Dedifferentiated amniotic fluid mesenchymal stem cell (primary cell): ENCODE measurements at regions not wholly inside any gene's neighbourhood (a gene's known extent, or its start where the extent isn't known, plus 50 kb on each side); places are given as distances from the start of the nearest gene placed in this dataset.
"Not testable (repeated sequence)": the region's sequence is repeated elsewhere in the genome, so short reads cannot be mapped to it uniquely, and the experiment has no call there.

Experiments used
- DNase-seq: peaks from one replicate; pipeline ENCODE4 v3.0.0-alpha.2; 2016; ENCODE audit errors: extremely low spot score

DNA sequence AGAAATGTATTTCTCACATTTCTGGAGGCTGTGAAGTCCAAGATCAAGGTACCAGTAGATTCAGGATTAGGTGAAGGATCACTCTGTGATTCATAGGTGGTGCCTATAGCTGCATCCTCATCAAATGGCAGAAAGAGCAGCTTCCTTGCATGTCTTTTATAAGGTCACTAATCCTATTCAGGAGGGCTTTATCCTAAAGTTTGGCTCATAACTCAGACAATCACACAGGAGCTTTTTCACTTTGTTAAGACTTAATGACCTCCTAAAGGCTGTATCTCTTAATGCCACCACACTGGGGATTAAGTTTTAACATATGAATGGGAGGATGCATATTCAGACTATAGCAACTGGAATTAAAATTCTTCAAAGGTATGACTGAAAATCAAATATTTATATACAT lies 861.1 kb downstream of the DACH1 start:
- DNase-seq = no peak

- no peak for DNase-seq
These were observed 871.7 kb downstream of the DACH1 start for GRCh38 chr13:70995338-70995737.

DNA sequence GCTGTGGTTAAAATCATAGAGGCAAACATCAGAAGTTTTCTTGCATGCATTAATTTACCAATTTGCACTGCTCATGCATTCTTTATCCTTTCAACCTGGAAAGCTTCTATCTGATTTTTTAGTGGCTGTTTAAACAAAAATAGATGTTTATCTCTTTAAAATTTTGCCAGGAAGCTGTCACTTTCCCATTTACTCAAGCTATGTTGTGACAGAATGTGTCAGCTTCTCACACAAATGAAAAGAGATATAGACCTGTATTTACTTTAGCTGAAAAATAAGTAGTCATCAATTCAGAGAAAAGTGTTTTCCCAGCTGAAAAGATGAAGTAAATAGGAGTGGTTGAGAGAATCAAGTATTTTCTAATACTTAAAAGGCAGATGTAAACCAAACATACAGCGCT lies 872.8 kb downstream of the DACH1 start:
- DNase-seq = no peak

- DNase-seq = no peak
These were observed 878.8 kb upstream of the KLHL1 start for GRCh38 chr13:70987043-70987442.

DNA sequence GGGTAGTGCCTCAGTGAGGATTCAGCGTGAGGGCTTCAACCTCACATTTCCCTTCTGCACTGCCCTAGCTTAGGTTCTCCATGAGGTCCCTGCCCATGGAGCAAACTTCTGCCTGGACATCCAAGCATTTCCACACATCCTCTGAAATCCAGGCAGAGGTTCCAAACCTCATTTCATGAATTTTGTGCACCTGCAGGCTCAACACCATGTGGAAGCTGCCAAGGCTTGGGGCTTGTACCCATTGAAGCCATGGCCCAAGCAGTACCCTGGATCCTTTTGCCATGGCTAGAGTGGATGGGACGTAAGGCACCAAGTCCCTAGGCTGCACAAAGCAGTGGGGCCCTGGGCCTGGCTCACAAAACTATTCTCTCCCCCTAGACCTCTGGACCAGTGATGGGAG lies 877.1 kb upstream of the KLHL1 start:
- no peak for DNase-seq

- DNase-seq = not testable (repeated sequence)
These were observed 873.0 kb upstream of the KLHL1 start for GRCh38 chr13:70981219-70981618.

- no peak for DNase-seq
These were observed 861.1 kb upstream of the KLHL1 start for GRCh38 chr13:70969321-70969720.

DNA sequence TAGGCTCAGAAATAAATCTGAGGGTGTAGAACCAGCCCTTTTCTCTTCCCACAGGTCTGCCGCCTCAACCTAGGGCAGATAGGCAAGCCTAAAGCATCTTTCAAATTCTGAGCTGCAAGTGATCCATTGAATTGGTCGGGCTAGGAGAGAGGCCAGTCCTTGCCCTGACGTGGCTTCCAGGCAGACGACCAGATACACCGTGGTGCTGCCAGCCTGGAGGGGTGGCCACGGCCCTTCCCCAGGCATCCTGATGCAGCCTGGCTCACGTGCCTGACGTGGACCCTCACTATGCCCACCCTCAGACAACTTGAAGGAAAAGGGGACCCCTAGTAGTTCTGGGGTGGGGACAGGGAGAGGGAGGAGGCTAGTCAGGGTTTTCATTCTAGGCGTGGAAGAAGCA lies 859.3 kb upstream of the KLHL1 start:
- no peak for DNase-seq

DNA sequence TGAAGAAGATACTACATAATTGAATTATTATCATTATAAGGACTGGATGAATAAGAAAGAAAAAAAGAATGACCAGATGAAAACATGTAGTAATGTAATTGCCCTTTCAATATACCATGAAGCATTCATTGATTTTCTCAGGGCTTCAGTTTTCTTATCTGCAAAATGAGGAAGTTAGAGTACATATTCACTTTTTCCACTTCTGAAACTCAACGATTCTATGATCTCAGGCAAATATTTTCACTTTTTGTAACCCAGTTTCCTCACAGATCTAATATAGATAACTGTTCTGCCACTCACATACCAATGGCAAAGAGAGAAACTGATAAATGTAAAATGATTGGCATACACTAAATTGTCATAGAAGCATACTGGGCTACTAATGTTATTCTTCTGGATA lies 856.6 kb upstream of the KLHL1 start:
- no peak for DNase-seq

DNA sequence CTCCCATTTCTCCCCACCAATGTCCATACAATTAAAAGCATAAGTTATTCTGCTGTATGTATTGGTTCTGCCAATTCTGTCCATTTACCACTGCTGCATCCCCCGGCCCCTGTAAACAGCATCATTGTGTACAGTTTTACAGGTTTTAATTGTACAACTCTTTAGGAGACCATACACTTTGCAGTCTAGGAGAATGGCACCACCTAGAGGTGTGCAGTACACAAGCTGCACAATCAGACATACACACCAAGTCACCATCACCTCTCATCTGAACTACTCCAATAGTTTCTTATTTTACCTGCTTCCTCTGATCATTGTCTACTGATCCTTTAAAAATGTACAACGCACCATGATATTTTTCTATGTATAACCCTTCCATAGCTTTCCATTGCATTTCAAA lies 855.9 kb upstream of the KLHL1 start:
- DNase-seq = no peak

GRCh38 chr13:70960841-70961443 lies 852.7 kb upstream of the KLHL1 start:
- DNase-seq = peak; percentile 42

DNA sequence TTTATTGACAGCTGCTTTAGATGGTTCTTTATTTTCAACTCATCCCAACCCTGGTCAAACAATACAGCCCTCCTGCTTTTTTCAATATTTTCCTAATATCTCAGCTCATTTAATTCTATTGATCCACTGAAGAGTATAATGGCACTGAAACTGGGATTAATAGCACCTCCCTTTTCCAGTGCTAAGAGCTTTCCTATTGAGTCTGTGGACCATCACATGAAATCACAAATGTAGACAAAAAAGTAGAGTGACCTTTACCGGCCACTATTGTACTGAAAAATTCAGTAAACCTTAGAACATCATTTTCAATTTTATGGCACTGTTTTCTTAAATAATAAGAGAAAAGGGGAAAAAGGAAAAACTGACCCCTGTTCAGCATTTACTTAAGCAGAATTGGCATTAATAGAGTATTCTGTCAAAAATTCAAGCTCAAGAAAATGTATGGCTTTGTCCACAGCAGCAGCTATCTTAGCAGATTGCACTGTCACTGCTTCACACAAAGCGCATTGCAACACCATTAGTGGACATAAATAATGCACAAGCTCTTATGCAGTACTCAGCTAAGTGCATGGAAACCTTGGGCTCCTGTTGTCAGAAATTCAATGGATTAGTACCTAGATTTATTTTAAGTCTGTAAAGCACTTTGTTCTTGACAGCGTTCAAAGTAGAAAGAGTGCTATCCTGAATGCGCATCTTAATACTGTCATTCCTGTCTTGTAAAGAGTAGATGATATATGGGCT lies 851.0 kb upstream of the KLHL1 start:
- no peak for DNase-seq

GRCh38 chr13:70955887-70956286 lies 847.6 kb upstream of the KLHL1 start:
- DNase-seq = no peak

DNA sequence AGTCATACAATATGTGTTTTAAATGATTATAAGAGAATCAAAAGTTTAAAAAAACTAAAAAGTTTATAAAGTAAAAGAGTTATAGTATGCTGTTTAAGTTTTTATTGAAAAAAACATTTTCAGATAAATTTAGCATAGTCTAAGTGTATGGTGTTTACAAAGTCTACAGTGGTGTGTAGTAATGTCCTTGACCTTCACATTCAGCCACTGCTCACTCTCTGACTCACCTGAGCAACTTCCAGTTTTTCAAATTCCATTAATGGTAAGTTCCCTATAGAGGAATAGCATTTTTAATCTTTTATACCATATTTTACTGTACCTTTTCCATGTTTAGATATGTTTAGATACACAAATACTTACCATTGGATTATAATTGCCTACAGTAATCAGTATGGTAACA lies 842.4 kb upstream of the KLHL1 start:
- no peak for DNase-seq

DNA sequence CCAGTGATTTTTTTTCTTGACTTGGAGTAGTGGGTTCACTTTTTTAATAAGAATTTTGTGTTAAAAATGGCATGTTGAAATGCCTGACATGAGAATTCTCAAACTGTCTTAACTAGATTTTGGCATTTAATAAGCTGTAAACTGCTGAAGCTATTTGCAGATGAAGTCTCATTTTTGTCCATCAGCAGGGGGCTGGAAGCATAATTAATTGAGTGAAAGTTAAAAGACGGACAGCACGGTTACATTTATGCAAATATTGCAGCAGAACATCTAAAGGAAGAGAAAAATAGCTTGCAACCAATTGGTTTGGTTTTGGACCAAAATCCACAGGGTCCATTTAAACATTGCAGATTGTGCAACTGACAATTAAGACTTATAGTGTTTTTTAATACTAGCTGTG lies 837.3 kb upstream of the KLHL1 start:
- DNase-seq = no peak

GRCh38 chr13:70941454-70941853 lies 833.2 kb upstream of the KLHL1 start:
- DNase-seq = no peak

DNA sequence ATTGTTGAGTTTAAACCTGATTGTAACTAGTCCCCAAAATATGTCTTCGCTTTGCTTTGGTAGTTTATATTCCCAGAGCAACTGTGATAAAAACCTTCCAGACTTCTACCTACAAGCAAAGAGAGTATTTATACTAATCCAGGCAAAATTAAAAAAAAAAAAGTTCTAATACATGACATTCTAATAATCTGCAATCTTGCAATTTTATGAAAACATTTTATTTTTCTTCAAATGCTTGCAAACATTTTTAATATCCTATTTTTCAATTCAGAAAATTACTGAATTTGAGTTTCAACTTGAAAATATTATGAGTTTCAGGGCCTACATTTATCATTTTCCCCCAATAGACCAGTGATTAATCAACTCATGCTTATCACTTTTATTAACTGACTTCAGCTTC lies 830.2 kb upstream of the KLHL1 start:
- DNase-seq = no peak

DNA sequence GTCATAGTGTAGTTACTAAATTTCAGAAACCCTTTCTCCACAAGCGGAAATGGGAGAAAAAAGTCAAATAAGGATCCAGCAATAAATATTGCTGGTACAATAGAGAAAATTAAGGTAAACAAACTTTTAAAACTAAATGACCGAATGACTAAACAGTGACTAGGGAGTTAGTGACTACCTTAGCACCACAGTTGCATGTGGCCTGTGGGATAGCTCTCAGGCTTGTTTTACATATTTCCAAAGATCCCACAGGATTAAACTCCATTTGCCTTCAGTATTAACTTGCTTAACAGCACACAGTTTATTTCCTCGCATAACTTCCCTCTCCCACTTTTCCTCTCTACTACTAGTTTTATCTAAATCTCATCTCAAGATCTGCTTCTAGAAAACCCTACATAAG lies 824.3 kb upstream of the KLHL1 start:
- no peak for DNase-seq

DNA sequence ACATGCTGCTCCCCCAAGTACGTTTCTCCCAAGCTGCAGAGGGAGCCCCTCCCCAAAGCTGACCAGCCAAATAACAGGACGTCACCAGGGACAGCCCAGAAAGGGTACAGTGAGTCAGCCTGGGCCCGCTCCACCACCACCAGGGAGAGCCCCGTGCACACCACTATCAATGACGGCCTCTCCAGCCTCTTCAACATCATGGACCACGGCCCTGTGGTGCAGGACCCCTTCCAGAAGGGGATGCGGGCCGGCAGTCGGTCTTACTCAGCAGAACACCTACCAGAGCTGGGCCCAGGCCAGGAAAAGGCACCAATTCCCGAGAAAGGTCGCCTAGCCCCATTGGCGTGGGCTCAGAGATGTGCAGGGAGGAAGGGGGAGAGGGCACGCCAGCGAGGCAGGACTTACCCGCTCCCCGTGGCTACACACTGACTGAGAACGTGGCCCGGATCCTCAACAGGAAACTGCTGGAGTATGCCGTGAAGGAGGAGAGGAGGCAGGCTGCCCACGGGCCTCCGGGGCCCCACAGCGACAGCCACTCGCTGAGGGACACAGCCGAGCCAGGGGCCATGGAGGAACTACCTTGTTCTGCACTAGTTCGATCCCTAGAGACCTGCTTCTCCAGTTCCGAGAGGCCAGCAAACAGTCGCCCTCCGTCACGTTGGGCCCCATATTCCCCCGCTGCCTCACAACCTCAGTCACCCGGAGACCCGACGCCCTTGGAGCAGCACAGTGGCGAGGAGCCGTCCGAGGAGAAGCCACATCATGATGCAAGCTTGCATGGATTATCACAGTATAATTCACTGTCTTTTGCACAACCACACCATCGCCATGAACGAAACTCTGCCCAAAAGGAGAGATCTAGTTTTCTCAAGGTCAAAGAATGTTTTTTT lies 815.9 kb upstream of the KLHL1 start:
- DNase-seq = no peak

DNA sequence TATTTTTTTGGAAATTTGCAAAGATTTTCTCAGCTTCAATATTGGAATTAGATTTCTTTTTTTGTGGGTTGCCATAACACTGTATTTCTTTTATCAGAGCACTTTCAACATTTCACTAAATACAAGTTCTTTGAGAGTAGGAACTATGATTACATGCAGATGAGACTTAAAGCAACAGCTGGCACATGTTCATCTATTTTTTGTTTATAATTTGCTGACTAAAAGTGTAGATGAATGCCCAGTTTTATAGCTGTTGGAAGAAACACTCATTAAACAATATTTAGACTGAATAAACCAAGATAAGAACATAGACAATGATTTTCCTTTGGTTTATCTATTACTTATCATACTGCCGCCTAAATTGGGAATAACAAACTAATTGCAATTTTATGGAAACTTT lies 803.0 kb upstream of the KLHL1 start:
- DNase-seq = no peak

- DNase-seq = no peak
These were observed 800.5 kb upstream of the KLHL1 start for GRCh38 chr13:70908795-70909194.

GRCh38 chr13:70905035-70905434 lies 796.8 kb upstream of the KLHL1 start:
- no peak for DNase-seq

- no peak for DNase-seq
These were observed 787.9 kb upstream of the KLHL1 start for GRCh38 chr13:70896136-70896535.
